HG02678 (cell line): ENCODE measurements at regions not wholly inside any gene's neighbourhood (a gene's known extent, or its start where the extent isn't known, plus 50 kb on each side); places are given as distances from the start of the nearest gene placed in this dataset.

Experiments used
- ATAC-seq: cut with Tn5 transposase; IDR thresholded peaks from one replicate; pipeline ENCODE4 v1.9.1; 2021; ENCODE audit warnings: mild to moderate bottlenecking, moderate library complexity; ENCODE audit not compliant: unreplicated experiment

DNA sequence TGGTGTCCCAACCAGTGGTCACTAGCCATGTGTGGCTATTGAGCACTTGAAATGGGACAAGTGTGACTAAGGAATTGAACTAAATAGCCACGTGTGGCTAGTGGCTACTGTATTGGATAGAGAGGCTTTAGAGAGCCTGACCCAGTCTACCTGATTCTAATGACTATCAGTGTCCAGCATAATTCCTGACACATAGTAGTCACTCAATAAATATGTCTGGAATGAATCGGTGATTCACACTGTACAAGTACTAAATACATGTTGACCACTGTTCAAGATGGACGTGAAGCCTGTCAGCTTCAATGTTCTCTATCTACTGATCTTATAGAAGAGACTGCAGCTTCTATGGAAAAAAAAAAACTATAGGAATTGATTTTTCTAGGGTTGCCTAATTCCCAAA lies 57.7 kb upstream of the MAST4 start:
- ATAC-seq: no peak

DNA sequence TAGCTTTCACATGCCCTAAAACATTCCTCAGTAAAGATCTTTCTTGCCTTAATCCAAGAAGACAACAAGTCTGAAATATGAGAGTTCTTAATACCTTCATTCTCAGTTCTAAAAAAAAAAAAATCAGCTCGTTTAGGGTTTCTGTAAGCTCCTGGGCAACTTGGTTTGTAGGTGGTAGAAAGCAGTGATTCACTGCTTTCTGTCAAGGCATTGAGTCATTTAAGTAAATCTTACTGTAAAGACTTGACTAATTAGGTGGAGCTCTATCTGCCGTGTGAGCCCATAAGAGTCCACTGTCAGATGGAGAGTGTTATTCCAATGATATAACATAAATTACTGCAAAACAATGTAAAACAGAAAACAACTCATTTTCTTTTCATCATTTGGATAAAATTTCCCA lies 56.1 kb upstream of the MAST4 start:
- ATAC-seq: no peak

DNA sequence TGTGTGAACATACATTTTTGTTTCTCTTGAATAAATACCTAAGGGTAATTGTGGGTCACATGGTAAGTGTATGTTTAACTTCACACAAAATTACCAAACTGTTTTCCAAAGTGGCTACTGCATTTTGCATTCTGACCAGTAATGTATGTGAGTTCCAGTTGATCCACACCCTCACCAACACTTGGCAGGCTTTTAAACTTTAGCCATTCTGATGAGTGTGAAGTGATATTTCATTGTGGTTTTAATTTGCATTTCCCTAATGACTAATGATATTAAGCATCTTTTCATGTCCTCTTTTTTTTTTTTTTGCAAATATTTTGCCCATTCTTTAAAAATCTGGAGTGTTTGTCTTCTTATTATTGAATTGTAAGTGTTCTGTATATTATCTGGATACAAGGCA lies 53.5 kb upstream of the MAST4 start:
- no peak for ATAC-seq
